ENCODE measurements at regions not wholly inside any gene's neighbourhood (a gene's known extent, or its start where the extent isn't known, plus 50 kb on each side); places are given as distances from the start of the nearest gene placed in this dataset.

GRCh38 chr17:15893658-15894024, 51.3 kb upstream of the ADORA2B start:
- no peak for FAIRE-seq

GRCh38 chr17:15894258-15894657, 50.7 kb upstream of the ADORA2B start:
- DNase-seq (ENCODE audit: low spot score): no peak
- FAIRE-seq: no peak

More at GRCh38 chr17:15893658-15894024, 51.3 kb upstream of the ADORA2B start:
- DNase-seq (ENCODE audit: low spot score): no peak

GRCh38 chr17:15894913-15895658, 49.8 kb upstream of the ADORA2B start:
- no peak for FAIRE-seq
- DNase-seq (ENCODE audit: low spot score): no peak

Data from urothelium cell line (cell line).